Stromal cell of bone marrow (primary cell): ENCODE measurements at regions not wholly inside any gene's neighbourhood (a gene's known extent, or its start where the extent isn't known, plus 50 kb on each side); places are given as distances from the start of the nearest gene placed in this dataset.

ENCODE experiments used
- DNase-seq: peaks from one replicate; pipeline ENCODE4 v3.0.0-alpha.2; 2012; ENCODE audit warnings: low read depth

DNA sequence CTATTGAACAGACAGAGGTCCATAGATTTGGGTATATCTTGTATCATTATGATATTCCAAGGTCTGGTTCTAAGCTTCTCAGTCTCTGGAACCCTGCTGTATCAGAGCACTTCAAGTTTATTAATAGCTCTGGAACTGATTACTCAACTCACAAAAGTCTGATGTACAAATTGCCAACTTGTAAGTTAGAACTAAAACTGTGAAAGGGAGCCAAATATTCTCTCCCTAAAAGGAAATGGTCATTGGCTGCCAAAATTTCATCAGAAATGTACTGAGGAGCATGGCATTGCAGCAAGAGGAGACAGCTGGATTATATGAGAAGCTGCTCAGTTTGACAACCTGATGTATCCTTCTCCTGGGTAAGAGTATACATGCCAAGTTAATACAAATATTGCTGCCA lies 828.8 kb upstream of the SEL1L start:
- DNase-seq = no peak

- DNase-seq = no peak
Observed at GRCh38 chr14:82365471-82365870, 831.8 kb upstream of the SEL1L start.

GRCh38 chr14:82366803-82367202 lies 833.1 kb upstream of the SEL1L start:
- no peak for DNase-seq

DNA sequence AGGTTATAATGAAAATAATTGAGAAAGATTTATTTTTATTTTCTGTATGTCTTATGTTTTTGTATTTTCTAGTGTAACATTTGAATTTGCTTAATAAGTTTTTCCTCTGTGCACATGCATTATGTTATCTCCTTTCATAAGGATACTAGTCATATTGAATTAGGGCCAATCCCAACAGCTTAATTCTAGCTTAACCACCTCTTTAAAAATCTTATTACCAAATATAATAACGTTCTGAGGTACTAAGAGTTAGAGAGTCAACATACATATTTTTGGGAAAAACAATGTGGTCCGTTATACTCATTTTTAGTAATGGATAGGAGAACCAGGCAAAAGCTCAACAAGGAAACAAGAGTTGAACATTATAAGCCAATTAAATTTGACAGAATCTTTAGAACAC lies 845.6 kb upstream of the SEL1L start:
- DNase-seq = no peak

DNA sequence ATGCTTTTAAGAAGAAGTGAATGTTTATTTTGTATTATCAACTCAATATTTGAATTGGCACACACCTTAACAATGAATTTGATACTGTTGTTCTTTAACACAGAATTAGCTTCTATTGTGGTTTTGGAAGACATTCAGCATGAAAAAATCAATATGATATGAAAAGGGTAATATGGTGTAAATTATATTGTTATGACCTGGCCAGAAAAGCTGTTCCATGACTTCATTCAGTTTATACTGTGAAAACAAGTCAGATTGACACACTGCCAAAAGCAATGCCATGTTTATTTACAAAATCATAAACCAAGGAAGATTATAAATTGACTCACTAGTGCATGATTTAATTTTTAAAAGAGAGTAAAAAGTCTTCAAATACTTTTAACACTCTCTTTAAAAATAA lies 851.4 kb upstream of the SEL1L start:
- no peak for DNase-seq

DNA sequence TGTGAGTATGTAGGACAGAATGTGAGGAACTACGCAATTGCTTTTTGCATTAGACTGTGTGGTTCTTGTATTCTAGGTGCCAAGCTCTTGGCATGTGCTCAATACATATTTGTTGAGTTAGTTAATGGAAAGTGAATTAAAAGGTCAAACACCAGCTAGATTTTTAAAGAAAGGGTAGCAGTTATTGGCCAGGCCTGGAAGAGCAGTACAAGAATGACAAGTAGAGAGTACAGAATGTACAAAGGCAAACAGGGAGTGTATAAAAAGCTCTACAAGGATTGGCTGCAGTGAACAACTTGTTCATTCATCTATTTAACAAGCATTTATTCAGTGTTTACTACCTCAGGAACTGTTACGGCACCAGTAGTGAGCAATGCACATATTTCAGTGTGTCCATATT lies 854.0 kb upstream of the SEL1L start:
- no peak for DNase-seq

GRCh38 chr14:82388488-82388887 lies 854.8 kb upstream of the SEL1L start:
- no peak for DNase-seq

DNA sequence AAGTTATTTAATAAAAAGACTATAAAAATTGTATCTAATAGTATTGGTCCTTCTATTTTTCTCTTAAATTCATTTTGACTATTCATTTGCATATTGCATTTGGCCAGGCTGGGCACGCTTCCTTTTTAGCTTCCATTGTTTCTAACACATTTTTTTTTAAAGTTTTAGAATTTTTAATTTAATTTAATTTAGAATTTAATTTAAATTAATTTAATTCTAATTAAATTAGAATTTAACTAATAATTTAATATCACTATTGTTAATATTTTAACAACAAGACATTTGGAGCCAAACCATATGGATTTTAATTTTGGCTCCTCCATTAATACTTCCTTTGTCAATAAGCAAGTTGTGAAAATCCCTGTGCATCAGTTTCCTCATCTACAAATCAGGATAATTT lies 856.9 kb upstream of the SEL1L start:
- no peak for DNase-seq

DNA sequence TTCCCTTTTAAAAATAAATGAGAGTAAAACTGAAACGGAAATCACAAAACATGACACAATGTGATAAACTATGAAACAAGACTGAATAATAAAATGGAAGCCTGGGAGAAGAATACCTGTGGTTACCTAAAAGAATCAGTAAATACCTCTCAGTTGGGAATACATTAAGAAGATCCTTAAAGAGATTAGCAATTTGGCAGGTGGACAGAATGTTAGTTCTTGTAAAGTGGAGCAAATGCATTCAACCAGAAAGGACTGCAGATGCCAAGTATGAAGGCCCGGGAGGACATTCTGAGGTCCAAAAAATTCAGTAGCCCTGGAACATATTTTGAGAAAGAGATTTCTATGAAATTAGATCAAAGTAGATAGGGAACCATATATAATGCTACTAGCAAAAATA lies 861.3 kb upstream of the SEL1L start:
- DNase-seq = no peak

- DNase-seq = no peak
Observed at GRCh38 chr14:82398256-82398655, 864.6 kb upstream of the SEL1L start.

- no peak for DNase-seq
Observed at GRCh38 chr14:82403987-82404386, 870.3 kb upstream of the SEL1L start.

DNA sequence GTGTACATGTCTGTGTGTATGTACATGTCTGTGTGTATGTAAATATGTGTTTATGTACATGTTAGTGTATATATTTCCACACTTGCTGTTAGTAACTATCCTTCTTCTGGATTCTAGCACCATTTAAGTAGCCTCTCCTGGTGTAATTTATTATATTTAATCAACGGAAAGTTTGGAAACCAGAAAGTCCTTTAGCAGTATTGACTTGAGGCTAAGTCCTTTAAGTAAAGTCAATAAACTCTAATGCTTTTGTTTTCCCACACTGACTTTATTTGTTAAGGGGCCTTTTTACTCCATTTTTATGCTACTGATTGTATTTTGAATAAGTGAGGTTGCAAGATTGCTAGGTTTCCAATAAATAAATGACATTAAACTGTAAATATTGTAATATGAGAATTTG lies 876.4 kb upstream of the SEL1L start:
- no peak for DNase-seq

DNA sequence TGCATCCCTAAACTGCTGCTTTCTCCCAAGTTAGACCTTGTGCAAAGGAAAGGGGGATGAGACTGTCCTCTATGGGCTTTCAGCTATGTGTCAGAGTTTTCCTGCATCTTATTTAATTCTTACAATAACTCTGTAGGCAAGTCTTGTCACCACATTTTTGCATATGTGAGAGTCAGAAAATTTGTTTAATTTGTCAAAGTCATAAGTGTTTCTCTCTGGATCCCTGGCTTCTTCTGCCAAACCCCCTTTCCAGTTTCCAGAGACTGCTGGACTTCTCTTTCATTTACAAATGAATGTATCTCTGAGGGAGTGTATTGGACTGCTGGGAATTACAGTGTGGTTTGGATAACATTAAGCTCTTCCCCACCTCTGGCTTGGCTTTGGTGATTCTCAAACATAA lies 877.6 kb upstream of the SEL1L start:
- DNase-seq = no peak

DNA sequence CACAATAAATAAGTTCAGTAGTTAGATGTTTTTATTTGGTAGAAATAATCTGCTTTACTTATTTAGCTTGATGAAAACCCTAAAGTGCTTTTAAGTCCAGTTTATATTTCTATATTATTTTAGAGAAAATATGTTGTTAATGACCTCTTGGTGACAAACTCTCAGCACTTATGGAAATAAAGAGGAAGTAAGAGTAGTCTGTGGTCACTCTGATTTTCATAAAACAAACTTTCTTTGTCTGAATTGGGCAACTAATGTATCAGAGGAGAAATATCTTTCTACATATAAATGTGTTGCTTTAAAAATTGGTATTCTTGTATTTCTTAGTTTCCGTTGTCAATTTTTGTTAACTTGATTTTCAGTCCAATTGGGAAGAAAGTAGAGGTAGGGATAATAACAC lies 878.9 kb upstream of the SEL1L start:
- DNase-seq = no peak

DNA sequence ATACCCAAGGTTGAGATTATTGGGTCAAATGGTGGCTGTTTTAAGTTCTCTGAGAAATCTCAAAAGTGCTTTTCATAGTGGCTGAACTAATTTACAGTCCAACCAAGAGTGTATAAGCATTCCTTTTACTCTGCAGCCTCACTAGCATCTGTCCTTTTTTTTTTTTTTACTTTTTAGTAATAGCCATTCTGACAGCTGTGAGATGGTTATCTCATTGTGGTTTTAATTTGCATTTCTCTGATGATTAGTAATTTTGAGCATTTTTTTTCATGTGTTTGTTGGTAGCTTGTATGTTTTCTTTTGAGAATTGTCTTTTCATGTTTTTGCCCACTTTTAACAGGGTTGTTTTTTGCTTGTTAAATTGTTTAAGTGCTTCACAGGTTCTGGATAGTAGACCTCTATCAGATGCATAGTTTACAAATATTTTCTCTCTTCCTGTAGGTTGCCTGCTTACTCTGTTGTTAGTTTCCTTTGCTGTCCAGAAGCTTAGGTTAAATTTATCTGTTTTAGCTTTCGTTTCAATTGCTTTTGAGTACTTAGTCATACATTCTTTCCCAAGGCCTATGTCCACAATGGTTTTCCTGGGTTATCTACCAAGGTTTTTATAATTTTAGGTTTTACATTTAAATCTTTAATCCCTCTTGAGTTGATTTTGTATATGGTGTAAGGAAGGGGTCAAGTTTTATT lies 881.3 kb upstream of the SEL1L start:
- DNase-seq = no peak

DNA sequence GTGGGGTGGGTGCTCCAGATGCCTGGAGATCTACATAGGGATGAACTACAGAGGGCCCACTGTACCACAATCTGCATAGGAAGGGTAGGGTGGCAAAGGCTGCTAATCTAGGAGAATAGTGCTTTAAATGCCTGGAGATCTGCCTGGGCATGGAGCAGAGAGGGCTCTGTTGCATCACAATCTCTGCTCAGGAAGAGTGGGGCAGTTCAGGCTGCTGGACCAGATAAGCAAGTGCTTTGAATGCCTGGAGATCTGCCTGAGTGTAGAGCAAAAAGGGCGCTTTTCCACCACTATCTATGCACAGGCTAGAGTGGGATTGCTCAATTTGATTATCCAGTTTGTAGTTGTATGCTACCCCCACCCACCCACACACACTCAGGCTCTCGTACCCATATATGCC lies 886.3 kb upstream of the SEL1L start:
- DNase-seq = no peak

- DNase-seq = no peak
Observed at GRCh38 chr14:82420871-82421270, 887.2 kb upstream of the SEL1L start.

GRCh38 chr14:82421286-82421685 lies 887.6 kb upstream of the SEL1L start:
- no peak for DNase-seq

- DNase-seq = no peak
Observed at GRCh38 chr14:82422230-82422629, 888.6 kb upstream of the SEL1L start.

DNA sequence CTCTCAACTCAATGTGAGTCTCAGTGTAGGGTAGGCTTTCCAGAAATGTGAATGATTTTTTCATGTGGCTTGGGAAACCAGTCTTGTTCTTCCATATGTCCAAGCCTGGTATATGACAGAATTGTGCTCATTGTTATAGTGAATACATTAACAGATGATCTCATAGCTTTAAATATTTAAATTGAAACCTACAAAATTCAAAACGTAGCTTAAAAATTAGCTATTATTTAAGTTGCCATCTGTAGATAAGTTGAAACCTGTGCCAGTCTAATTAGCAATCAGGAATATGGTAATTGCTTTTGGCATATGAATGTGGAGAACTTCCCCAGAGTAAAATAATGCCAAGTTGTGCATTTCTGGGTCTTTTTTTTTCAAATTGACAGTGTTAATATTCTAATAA lies 891.6 kb upstream of the SEL1L start:
- DNase-seq = no peak

DNA sequence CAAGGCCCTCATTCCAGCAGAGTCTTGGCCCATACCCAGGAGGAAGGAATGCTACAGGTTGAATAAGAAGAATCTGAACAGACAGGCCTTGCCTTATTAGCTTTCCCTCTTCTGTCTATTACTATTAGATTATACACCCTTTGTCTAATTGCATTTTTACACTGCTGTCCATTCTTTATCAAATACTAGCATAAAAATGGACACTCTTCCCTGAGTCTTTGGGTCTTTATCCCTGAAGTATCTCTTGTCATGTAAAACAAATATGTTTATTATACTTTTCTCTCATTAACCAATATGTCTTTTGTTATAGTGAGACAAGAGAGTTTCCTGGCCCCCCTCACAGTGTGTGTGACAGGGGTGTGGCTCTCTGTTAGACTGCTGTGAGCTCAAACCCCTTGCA lies 897.4 kb upstream of the SEL1L start:
- no peak for DNase-seq

GRCh38 chr14:82432301-82433105 lies 898.9 kb upstream of the SEL1L start:
- DNase-seq = no peak

DNA sequence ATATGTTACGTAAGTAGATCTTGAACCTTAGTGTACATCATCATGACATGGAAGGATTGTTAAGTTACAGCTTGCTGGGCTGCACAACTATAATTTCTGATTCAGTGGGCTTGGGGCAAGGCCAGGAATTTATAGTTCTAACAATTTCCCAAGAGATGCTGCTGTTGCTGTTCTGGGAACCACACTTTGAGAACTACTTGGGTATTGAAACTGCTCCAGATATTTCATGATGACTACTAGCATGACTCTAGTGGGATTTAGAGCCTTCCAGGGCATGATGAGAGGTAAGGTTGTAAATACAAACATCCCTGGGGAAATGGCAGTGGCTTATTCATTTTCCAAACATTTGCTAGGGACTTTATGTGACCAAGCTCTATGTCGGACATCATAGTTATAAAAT lies 904.8 kb upstream of the SEL1L start:
- DNase-seq = no peak

DNA sequence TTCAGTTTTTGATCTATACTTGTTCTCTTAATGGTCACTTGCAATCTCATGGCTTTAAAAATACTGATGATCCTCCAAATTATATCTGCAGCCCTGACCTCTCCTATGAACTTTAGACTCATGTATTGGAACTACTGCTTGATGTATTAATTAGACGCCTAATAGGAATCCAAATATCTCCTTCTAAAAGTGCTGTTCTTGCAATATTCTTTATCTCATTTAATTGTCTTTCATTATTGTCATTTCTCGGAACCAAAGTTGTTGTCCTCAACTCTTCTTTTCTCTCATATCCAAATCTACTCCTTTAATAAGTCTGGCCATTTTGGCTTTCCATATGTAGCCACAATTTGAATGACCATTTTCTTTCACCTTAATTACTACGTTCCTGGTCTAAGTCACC lies 907.6 kb upstream of the SEL1L start:
- DNase-seq = no peak
